ENCODE measurements at regions not wholly inside any gene's neighbourhood (a gene's known extent, or its start where the extent isn't known, plus 50 kb on each side); places are given as distances from the start of the nearest gene placed in this dataset.

DNA sequence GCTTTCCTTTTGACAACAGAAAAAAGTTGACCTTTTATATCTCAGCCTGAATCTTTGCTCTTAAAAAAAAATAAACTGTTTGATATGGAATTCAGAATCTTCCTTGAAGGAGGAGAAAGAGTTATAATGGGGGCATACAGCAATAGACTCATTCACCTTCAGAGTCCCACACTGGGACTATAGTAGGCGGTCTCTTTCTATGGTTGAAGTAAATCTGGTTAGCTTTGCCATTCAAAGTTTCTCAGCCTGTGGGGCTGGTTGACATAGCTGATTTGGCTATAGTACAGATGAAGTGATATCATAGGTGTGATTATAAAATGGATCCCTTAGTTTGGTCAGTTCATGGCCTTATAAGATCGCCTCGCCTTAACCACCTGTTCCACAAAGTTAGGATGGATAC is 156.2 kb downstream of the SH2D1A start:
- TF ChIP-seq KDM5B (IDR thresholded peaks at IDR 0.05; ENCODE audit: insufficient replicate concordance, low read depth, low read length) = no peak
- TF ChIP-seq FOXM1 (IDR thresholded peaks at IDR 0.05; ENCODE audit: low read depth) = no peak
- no peak for TF ChIP-seq FOXM1 (CRISPR knock-in tag; IDR thresholded peaks at IDR 0.05; ENCODE audit: low read depth)

All from K562 (cell line).